Stimulated activated CD8-positive, alpha-beta memory T cell treated with anti-CD3 and anti-CD28 coated beads, Interleukin-12 subunit alpha, Interleukin-12 subunit beta, amount 100 ng/mL, for 24 hours (primary cell): ENCODE measurements at regions not wholly inside any gene's neighbourhood (a gene's known extent, or its start where the extent isn't known, plus 50 kb on each side); places are given as distances from the start of the nearest gene placed in this dataset.

ENCODE experiments used
- DNase-seq: peaks from one replicate; pipeline ENCODE4 v3.0.0-alpha.2; 2020; ENCODE audit errors: extremely low read depth

DNA sequence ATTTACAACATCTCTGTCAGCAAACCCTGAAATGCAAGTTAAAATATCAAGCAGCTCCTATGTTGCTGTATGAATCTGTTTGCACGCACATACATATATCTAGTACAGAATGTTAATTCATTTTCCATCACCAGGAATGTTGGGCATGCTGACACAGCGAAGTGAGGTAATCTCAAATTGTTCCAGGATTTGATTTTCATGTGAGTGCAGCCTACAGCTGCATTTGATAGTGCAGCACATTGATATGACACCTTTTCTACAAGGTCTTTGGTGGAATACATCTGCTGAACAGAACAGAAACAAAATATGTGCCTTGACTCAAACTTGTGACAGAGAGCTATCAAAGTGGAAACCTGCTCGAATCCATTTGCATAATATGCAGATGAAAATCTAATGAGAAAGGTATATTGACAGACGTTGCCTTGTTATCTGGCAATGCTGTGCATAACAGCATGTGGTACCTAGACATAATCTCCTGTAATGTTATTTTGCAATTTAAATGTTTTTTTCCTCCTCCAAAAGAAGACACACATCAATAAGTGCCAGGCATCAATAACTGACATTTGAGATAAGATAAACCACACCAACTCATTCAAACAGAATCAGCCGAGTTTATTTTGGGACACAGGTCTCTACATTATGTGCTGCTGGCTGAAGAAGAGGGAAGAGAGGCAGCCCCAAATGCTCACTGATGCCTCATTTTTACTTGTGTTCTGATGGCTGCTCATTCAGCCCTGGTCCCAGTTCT, 512.2 kb downstream of the ZNF608 start:
- no peak for DNase-seq

- no peak for DNase-seq
Observed at GRCh38 chr5:124232515-124232914, 513.9 kb downstream of the ZNF608 start.

- no peak for DNase-seq
Observed at GRCh38 chr5:124231802-124232201, 514.6 kb downstream of the ZNF608 start.

- DNase-seq: no peak
Observed at GRCh38 chr5:124231230-124231629, 515.2 kb downstream of the ZNF608 start.

DNA sequence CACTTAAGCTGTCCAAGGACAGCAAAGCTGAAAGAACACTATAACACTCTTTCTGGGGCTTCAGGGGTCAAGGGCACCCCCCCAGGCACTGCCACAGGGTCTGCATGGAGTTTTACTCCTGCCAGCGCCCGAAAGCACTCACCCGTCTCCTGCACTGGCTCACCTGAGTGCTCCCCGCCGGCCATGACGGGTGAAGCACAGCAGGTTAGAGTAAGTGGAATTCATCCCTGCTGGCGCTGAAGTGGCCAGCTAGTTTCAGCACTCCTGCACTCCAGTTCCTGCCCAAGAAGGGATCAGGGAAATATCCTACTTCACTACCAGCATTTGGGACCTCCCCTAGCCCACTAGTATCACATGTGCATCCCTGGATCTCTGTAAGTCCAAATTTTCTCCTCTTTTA, 516.0 kb downstream of the ZNF608 start:
- no peak for DNase-seq

- no peak for DNase-seq
Observed at GRCh38 chr5:124229352-124229751, 517.1 kb downstream of the ZNF608 start.

DNA sequence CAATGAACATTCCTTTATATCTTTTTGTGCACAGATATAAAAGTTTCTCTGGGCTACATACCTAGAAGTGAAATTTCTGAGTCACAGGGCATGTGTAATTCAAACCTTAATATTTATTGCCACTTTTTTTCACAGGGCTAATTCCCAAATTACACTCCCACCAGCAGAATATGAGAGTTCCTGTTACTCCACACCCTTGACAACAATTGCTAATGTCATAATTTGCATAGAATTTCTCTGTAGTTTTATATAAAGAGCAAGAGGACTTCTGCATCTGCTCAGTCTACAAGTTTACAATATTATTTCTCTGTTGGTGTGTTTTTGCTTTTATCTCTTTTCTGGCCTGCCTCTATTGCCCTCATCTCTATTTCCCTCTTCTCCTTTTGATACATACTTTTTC, 518.5 kb downstream of the ZNF608 start:
- no peak for DNase-seq

DNA sequence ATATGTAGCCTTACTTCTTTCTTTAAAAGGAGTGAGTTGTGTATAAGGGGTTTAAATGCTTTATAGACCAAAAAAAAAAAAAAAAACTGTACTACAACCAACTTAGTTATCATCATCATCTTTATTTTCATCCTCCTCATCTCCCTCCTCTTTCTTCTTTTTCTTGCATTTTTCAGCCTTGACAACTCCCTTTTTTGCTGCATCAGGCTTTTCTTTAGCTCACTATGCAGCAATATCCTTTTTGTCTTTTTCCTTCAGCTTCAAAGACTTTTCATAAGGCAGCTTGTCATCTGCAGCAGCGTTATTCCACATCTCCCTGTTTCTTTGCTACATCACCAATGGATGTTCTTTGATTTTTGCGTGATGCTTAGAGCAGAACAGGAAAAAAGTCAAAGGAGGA, 526.0 kb downstream of the ZNF608 start:
- DNase-seq: no peak

- no peak for DNase-seq
Observed at GRCh38 chr5:124212934-124213333, 533.5 kb downstream of the ZNF608 start.

DNA sequence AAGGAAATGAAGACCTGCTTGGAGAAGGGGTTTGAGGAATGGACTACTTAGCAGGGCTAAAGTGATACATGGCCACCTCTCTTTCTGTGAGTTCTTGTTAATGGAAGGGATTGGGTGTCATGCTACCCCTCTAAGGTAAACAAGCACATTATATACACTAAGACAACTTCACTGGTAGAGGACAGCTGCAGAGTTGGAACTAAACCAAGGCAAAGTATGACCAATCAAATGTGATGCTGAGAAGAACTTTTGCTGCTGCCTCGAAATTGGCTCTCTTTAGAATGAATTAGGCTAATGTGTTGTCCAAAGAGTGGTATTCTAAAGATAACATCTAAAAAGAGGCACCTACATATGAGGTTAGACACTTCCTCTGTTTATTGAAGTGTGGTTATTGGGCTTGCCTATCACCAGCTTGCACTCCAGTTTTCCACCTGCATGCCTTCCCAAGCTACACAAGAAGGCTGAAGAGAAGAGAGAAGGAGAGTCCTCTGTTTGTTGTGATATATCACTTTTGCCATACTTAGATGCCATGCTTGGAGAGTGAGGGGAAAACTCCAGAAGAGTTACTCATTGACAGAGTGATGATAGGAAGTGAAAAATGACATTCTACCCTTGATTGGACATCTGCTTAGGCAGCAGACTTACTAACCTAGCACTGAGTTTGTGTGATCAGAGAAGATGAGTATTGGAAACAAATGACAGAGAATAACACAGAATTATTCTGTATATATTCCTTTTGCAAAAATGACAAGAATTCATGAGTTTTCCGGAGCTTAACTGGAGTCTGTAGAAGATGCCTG, 536.1 kb downstream of the ZNF608 start:
- DNase-seq: no peak

- DNase-seq: no peak
Observed at GRCh38 chr5:124207118-124207517, 539.3 kb downstream of the ZNF608 start.

DNA sequence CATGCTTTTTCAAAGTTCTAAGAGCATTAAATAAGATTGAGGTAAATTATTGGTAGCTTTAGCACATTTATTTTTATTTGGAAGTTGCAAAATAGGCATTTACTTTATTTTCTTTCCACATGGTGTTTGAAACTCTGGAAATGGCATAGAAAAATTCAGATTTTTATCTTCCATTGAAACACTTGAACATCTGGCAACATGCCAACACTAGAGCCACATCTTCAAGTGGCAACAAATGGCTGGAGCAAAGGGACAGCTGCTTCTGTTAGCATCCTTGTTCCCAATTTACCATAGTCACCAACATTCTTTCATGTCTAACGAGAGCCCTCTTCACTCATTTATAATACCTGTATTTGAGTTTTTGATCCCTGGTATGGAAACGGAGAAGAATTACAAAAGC, 539.9 kb downstream of the ZNF608 start:
- no peak for DNase-seq

DNA sequence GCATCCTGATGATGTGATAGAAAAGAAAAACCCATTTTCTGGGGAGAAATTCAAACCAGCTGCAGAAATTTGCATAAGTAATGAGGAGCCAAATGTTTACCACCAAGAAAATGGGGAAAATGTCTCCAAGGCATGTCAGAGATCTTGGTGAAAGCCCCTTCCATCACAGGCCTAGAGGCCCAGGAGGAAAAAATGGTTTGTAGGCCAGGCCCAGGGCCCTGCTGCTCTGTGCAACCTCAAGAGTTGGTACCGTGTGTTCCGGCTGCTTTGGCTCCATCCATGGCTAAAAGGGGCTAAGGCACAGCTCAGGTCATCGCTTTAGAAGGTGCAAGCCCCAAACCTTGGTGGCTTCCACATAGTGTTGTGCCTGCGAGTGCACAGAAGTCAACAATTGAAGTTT, 543.1 kb downstream of the ZNF608 start:
- no peak for DNase-seq

GRCh38 chr5:124200381-124200780, 546.1 kb downstream of the ZNF608 start:
- DNase-seq: no peak

GRCh38 chr5:124199893-124200292, 546.5 kb downstream of the ZNF608 start:
- no peak for DNase-seq

DNA sequence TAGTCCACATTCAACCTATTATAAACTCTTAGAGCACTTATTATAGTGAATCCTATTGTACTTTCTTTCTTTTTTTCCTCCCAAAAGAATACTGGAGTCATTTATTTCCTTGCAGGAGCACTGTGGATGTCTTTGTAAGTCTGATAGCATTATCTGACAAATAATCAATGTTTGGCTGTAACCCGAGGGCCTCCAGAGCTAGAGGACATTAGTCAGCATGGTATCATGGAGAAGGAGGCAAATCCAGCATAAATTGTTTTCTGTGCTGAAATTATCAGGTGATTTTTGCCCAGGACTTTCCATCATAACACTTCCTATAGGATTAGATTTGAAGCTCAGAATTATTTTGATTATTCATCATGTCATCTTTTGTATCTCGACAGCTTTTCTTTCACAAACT, 551.0 kb downstream of the ZNF608 start:
- DNase-seq: no peak

GRCh38 chr5:124194282-124194681, 552.2 kb downstream of the ZNF608 start:
- no peak for DNase-seq

DNA sequence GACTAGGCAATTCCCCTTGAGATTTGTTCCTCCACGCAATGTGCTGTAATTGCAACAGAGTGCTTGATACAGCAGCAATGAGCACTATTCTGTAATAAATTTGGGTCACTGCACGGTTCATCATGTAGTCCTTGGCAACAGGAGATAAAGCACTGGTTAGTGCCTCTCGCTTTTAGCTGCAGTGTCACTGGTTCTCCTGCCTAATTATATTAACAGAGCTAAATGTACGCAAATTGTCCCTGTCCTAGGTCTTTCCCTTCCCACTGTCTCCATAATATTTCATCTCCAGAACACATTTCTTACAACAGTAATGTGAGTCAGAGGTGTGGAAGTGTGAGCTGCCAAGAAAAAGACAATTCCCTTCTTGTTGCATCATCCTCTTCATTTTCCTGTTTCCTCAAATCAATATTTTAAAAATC, 553.1 kb downstream of the ZNF608 start:
- no peak for DNase-seq

DNA sequence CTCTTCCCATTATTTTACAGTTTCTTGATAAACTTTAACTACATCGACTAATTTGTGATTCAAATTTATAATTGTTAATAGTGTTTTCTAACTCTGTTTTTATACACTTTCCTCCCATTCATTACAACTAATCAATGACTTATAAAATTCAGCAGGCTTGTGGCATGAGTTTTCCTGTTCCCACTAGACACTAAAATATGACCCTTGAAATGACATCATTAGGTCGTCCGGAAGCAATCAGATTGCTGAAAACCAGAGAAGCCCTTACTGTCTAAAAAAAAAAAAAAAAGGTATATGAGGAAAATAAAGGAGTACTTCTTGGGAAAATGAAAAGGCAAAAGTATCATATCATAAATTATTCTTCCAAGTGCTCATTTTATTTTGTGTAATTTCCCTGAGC, 553.7 kb downstream of the ZNF608 start:
- no peak for DNase-seq

DNA sequence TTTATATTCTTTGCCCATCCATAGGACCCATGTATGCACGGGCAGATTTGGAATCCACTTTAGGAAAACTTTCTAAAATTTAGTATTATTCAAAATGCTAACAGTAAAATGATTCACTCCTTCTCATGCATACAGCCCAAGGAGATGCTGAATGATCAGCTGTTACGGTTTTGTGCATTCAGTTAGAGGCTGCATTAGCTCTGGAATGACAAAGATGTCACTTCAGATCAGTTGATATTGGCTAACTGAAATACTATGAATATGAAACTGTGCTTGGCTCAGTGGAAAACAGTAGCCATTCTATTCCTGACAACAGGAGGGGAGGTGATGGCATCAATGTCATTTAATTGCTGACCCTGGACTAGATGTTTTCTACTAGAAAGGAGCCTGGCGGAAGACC, 560.7 kb downstream of the ZNF608 start:
- no peak for DNase-seq

DNA sequence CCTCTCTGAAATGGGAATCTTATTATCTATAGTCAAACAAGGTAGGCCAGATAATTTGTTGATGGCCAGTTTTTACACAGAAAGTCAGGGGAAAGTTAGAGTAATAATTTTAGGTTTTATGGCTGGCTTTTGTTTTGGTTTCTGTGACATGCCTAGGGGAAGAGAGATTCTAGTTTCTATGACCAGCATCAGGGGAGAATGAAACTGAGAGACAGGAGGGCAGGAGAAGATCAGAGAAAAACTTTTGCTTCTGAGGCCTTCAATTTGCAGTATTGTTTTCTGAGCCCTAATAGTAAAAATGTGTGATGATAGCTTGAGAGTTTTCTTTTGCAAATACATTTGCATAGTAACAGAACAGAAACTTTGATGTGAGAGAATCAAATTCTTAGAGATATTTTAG, 564.3 kb downstream of the ZNF608 start:
- DNase-seq: no peak

GRCh38 chr5:124180875-124181461, 565.5 kb downstream of the ZNF608 start:
- no peak for DNase-seq

GRCh38 chr5:124180299-124180874, 566.1 kb downstream of the ZNF608 start:
- DNase-seq: no peak
